H1 (cell line): ENCODE measurements at regions not wholly inside any gene's neighbourhood (a gene's known extent, or its start where the extent isn't known, plus 50 kb on each side); places are given as distances from the start of the nearest gene placed in this dataset.

ENCODE experiments used
- BCL11A ChIP-seq, 2 experiments: IDR thresholded peaks; one replicate each; pipeline ENCODE4 v1.6.1; 2011; ENCODE audit warnings: low read depth in 2 of 2, low read length in 2 of 2, mild to moderate bottlenecking in 2 of 2

DNA sequence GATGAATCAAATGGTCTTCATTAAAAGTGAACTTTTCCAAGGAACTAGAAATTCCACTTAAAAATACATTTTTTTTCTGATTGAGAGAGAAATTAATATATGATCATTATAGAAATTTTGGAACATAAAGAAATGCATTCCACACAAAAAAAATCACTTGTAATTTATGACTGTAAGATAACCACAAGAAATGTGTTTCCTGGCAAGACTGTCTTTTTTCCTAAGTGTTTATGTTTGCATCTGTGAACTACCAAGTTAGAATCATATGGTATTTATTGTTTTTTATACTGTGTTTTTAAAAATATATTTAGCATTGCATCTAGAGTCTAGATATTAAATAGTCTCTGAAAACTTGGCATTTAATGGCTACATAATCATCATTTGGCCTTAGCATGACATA is 726.8 kb downstream of the BCL11B start (continued):
- TF ChIP-seq BCL11A (IDR thresholded peaks at IDR 0.05; ENCODE audit: low read depth in 2 of 2, low read length in 2 of 2) = no peak
